Memory B cell (primary cell): ENCODE measurements at regions not wholly inside any gene's neighbourhood (a gene's known extent, or its start where the extent isn't known, plus 50 kb on each side); places are given as distances from the start of the nearest gene placed in this dataset.

Source experiments
- ATAC-seq: fragments of 150-1000 bp; cut with Tn5 transposase; 2 replicates; pipeline ENCODE4 v1.10.0; 2021; ENCODE audit warnings: low read depth, mild to moderate bottlenecking, moderate library complexity
- DNase-seq, 2 donors: peaks; one replicate each; pipeline ENCODE4 v3.0.0; 2022; ENCODE audit warnings: low spot score in 2 of 2
- H3K27ac Mint-ChIP-seq: one replicate; pipeline ENCODE4 v1.8.0; 2022; ENCODE audit warnings: mild to moderate bottlenecking, moderate library complexity, mixed read lengths
- H3K27me3 Mint-ChIP-seq: one replicate; pipeline ENCODE4 v1.8.0; 2022; ENCODE audit warnings: mixed read lengths
- H3K36me3 Mint-ChIP-seq: one replicate; pipeline ENCODE4 v1.8.0; 2022; ENCODE audit warnings: mild to moderate bottlenecking, mixed read lengths
- H3K4me1 Mint-ChIP-seq: one replicate; pipeline ENCODE4 v1.8.0; 2022; ENCODE audit warnings: mixed read lengths
- H3K4me3 Mint-ChIP-seq: one replicate; pipeline ENCODE4 v1.8.0; 2022; ENCODE audit warnings: mild to moderate bottlenecking, moderate library complexity, mixed read lengths
- H3K9me3 Mint-ChIP-seq: one replicate; pipeline ENCODE4 v1.8.0; 2022; ENCODE audit warnings: mixed read lengths

DNA sequence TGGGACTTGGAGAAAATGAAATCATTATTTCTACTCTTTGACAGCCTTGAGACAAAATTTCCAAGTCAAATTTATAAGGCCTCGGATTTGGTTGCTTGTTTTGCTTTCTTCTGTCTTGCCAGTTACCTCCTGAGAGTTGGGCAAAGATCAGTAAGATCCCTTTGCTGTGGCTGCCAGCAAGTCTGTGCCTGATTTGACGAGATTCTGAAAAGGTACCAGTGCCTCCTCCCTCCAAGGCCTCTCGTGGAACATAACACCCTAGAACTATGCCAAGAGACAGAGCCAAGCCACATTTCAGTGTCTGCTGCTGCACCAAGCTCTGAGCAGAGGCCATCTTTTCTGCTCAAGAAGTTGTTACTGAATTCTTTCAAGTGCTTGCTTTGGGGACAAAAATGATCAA, 61.0 kb downstream of the GTPBP8 start:
- no peak overlapping the region for H3K4me3 Mint-ChIP-seq
- no peak overlapping the region for H3K27ac Mint-ChIP-seq
- no peaks in the 10 kb centered on the region for H3K27me3 Mint-ChIP-seq
- no peaks in the 10 kb centered on the region for H3K9me3 Mint-ChIP-seq
- no peak for DNase-seq
- H3K36me3 Mint-ChIP-seq = peaks cover 2% of the 10 kb centered on the region
- peaks cover 4% of the 10 kb centered on the region for H3K4me1 Mint-ChIP-seq
- no peak for ATAC-seq

DNA sequence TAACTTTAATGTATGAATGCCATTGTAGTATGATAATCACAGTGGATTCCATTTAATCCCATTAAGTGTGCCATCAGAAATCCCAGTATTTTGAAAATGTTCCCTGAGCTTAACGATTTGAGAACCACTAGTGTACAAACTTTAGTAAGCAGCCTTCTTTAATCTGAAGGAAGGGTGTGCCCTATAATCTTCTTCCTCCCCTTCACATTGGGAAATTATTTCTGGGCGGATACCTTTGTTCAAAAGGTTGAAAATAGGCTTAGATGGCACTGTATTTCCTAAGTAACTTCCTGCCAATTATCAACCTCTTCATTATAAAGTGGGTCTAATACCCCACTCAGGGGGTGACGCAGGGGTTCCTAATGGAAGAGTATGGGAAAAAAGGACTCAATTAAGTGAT, 62.4 kb downstream of the GTPBP8 start:
- ATAC-seq (no peak), DNase-seq (no peak)
- Mint-ChIP-seq H3K36me3 (no peaks in the 10 kb centered on the region), H3K27me3 (no peaks in the 10 kb centered on the region), H3K4me1 (peaks cover 9% of the 10 kb centered on the region), H3K4me3 (no peak overlapping the region), H3K27ac (no peak overlapping the region), H3K9me3 (no peaks in the 10 kb centered on the region)

DNA sequence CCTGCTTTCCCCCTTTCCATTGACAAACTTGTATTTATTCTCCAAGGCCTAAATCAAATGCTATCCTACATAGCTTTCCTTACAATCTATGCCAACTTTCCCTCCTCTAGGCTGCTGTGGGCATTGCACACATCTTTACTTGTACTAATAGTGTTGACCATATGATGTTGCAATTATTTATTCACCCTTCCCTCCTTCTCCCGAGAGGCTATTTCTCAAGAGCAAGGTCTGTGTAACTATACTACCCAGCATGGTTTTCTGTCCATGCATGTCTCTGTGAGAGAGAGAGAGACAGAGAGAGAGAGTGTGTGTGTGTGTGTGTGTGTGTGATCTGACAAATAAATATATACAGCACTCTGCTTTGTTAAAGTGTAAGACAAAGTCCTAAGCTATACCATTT, 63.8 kb downstream of the GTPBP8 start:
- Mint-ChIP-seq H3K36me3 (no peaks in the 10 kb centered on the region), H3K4me1 (peaks cover 9% of the 10 kb centered on the region), H3K27me3 (no peaks in the 10 kb centered on the region), H3K27ac (no peak overlapping the region), H3K4me3 (no peak overlapping the region), H3K9me3 (no peaks in the 10 kb centered on the region)
- ATAC-seq (no peak), DNase-seq (no peak)

DNA sequence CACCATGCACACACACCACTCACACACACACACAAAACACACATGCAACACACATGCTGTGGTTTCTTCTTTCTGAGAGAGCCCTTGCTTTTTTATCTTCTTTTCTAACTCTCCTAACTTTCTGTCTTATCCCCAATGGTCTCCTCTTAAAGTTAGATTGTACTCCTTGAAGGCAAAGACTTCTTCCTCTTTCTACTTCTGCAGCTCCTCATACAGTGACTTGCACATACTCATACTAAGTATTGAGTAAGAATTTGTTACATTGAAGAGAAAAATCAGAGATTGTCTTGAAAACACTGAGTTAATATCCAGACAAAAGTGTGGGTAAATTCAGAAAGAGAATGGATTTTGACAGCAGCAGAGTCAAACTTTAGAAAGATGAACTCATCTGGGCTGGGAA, 64.4 kb downstream of the GTPBP8 start:
- ATAC-seq (no peak), DNase-seq (no peak)
- Mint-ChIP-seq H3K36me3 (no peaks in the 10 kb centered on the region), H3K9me3 (no peaks in the 10 kb centered on the region), H3K27me3 (no peaks in the 10 kb centered on the region), H3K4me3 (no peak overlapping the region), H3K27ac (no peak overlapping the region), H3K4me1 (peaks cover 9% of the 10 kb centered on the region)

DNA sequence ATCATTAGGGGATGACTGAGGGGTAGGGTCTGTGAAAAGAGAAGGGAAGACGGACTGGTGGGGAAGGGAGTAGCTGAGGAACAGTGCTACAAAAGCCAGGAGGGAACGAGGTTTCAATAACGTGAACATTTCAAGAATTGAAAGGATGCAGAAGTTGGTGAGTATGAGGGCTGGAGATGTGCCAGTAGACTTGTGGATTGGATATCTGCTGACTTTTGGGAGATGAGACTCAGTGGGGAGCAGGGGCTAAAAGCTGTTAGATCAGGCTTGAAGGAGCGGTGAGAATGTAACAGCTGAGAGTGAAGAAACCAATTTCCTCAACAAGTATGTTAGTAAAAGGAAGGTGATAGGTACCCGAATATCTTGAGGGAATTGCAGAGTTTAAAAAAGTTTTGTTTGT, 65.2 kb downstream of the GTPBP8 start:
- H3K4me3 Mint-ChIP-seq = no peak overlapping the region
- H3K27ac Mint-ChIP-seq = no peak overlapping the region
- no peaks in the 10 kb centered on the region for H3K27me3 Mint-ChIP-seq
- ATAC-seq (no peak), DNase-seq (no peak)
- H3K36me3 Mint-ChIP-seq = no peaks in the 10 kb centered on the region
- no peaks in the 10 kb centered on the region for H3K9me3 Mint-ChIP-seq
- H3K4me1 Mint-ChIP-seq = peaks cover 9% of the 10 kb centered on the region

DNA sequence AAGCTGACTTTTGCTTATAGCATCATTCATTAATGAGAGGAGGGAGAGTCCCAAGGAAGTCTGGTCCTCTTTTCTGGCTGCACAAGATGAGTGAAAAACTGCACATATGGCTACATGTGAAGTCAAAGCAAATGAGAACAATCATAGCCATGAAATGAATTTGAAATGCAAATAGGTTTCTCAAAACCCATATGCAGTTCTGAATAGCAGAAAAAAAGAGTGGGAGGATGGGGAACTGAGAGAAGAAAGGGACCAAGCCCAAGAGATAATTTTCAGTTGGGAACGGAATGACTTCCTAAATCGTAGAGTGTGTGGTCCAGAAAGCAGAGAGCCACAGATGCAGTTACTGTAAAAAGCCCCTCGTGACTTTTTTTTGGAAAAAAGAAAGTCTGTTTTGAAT, 66.3 kb downstream of the GTPBP8 start:
- no peak for DNase-seq
- H3K4me1 Mint-ChIP-seq = peaks cover 6% of the 10 kb centered on the region
- H3K27ac Mint-ChIP-seq = no peak overlapping the region
- no peaks in the 10 kb centered on the region for H3K27me3 Mint-ChIP-seq
- H3K4me3 Mint-ChIP-seq = no peak overlapping the region
- ATAC-seq = no peak
- H3K36me3 Mint-ChIP-seq = peaks cover 7% of the 10 kb centered on the region
- no peaks in the 10 kb centered on the region for H3K9me3 Mint-ChIP-seq

DNA sequence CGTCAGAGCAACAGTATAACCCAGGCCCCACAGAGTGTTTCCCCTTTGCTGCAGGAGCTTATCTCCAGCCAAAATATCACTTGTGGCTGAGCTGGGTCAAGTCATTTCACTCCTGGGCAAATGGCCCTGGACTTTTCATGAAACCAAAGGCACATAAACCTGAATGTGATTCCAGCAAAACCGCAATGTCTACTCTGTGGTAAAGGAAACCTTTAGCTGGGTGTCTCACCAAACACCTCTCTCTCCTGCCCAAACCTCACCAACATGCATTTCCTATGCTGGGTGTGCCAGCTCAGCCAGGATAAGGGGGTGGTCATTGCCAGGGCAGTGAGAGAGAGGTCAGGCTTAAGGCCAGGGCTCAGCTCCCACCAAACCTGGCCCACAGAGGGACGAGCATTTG, 67.4 kb downstream of the GTPBP8 start:
- no peaks in the 10 kb centered on the region for H3K9me3 Mint-ChIP-seq
- H3K27ac Mint-ChIP-seq = no peak overlapping the region
- peaks cover 6% of the 10 kb centered on the region for H3K4me1 Mint-ChIP-seq
- DNase-seq (no peak), ATAC-seq (no peak)
- no peak overlapping the region for H3K4me3 Mint-ChIP-seq
- peaks cover 16% of the 10 kb centered on the region for H3K36me3 Mint-ChIP-seq
- H3K27me3 Mint-ChIP-seq = no peaks in the 10 kb centered on the region

DNA sequence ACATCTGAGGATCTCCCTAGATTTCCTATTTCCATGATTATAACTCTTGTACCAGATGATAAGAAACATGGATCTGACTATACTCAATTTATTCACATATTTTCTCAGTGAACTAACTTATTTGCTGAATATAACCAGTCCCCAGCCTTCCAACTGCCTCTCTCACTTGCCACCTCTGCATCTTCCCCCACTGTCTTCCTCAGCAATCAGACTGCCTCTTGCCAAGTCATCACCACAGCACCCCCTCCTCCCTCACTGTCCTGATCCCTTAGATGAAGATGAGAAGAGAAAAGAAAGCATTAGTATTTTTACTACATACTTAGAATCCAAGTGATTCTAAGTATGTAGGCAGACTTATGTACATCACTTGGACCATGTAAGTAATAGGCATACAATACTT, 71.9 kb downstream of the GTPBP8 start:
- Mint-ChIP-seq H3K9me3 (peaks cover 1% of the 10 kb centered on the region), H3K27ac (no peak overlapping the region), H3K4me1 (no peaks in the 10 kb centered on the region), H3K27me3 (no peaks in the 10 kb centered on the region), H3K36me3 (peaks cover 46% of the 10 kb centered on the region), H3K4me3 (no peak overlapping the region)
- DNase-seq = no peak
- ATAC-seq = no peak

DNA sequence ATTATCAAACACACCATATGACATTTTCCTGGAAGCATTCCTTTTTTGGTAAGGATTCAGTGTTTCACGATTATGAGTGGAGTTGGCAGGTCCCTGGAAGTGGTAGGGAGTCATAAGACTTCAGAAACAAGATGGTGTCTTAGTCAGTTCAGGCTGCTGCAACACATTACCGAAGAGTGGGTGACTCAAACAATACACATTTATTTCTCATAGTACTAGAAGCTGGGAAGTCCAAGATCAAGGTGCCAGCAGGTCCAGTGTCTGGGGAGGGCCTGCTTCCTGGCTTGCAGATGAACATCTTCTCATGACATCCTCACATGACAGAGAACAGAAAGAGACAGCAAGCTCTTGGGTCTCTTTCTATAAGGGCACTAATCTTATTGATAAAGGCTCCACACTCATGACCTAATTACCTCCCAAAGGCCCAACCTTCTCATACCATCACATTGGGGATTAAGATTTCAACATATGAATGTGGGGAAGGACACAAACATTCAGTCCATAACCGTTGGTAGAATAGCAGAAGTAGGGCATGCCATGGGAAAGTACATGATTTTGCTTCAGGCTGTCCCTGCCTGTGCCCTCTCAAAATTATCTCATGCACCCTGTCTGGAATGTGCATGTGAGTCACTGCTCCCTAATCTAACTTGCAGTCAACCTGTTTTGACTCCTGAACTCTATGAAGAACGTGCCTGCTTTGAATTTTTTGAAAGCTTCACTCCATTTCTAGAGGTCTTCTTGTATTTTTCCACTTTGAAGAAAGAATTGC, 72.5 kb downstream of the GTPBP8 start:
- no peaks in the 10 kb centered on the region for H3K27me3 Mint-ChIP-seq
- H3K36me3 Mint-ChIP-seq = peaks cover 48% of the 10 kb centered on the region
- no peak overlapping the region for H3K4me3 Mint-ChIP-seq
- H3K4me1 Mint-ChIP-seq = no peaks in the 10 kb centered on the region
- ATAC-seq = no peak
- DNase-seq = no peak
- no peak overlapping the region for H3K27ac Mint-ChIP-seq
- peaks cover 1% of the 10 kb centered on the region for H3K9me3 Mint-ChIP-seq

DNA sequence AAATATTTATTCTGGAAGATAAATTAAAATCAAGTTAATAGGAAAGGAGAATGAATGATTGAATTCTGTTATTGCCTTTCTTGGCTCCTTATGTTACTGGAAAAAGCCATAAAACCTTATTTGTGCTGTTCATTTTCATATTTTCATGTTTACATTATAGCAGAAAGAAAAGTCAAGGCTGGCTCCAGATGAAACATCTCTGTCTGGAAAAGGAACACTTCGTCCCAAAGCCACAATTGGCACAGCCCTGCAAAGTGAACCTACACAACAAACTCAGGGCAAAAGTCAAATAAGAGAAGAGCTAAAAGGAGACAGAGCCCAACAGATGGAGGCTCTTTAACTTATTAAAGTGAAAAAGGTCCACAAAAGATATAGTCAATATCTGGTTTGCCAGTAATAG, 73.4 kb downstream of the GTPBP8 start:
- Mint-ChIP-seq H3K9me3 (peaks cover 1% of the 10 kb centered on the region), H3K27me3 (no peaks in the 10 kb centered on the region), H3K36me3 (peaks cover 48% of the 10 kb centered on the region), H3K27ac (no peak overlapping the region), H3K4me3 (no peak overlapping the region), H3K4me1 (no peaks in the 10 kb centered on the region)
- no peak for ATAC-seq
- DNase-seq = no peak

DNA sequence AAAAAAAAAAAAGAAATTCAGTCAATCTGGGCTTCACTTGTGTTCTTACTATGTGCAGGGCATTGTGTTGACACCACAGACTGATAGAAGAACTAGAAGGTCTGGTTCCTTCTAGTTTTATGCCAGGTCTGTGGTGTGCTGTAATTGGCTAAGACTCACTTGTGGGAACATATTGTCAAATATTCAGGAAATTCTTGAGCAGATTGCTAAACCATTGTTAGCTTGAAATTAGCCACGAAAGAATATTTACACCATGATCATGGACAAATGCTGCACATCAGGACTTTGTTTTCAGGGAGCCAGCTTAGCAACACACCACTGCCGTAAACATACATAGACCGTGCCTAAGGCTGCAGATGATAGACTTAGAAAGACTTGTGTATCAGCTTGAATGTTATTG, 74.6 kb downstream of the GTPBP8 start:
- no peak overlapping the region for H3K27ac Mint-ChIP-seq
- no peak overlapping the region for H3K4me3 Mint-ChIP-seq
- DNase-seq = no peak
- no peaks in the 10 kb centered on the region for H3K27me3 Mint-ChIP-seq
- peaks cover 48% of the 10 kb centered on the region for H3K36me3 Mint-ChIP-seq
- H3K4me1 Mint-ChIP-seq = no peaks in the 10 kb centered on the region
- ATAC-seq = no peak
- H3K9me3 Mint-ChIP-seq = peaks cover 1% of the 10 kb centered on the region

DNA sequence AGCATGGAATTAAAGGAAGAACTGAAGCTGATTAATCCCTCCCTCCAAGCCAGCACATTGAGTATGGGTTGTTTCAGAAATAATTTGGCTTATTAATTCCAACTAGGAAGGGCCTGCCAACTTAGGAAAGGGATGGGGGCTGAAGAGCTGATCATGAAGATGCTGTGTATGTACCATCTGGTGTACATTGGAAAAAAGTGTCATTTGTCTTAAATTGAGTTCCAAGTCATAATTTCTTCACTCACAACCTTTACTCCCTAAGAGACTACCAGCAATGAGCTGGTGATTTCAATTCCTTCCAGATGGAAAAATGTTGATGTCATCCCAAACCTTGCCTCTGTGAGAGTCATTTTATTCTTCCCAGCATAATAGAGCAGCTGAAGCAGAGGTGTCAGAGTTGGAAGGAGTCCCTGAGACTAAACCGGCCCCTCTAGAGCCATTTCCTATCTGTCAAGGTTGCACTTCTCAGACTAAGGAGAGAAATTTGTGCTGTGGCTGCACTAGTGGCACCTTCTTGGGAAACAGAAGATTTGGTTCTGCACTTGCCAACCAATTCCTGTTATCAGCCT, 79.4 kb downstream of the GTPBP8 start:
- Mint-ChIP-seq H3K27me3 (no peaks in the 10 kb centered on the region), H3K27ac (no peak overlapping the region), H3K4me3 (no peak overlapping the region), H3K4me1 (peaks cover 2% of the 10 kb centered on the region), H3K9me3 (peaks cover 1% of the 10 kb centered on the region), H3K36me3 (peaks cover 20% of the 10 kb centered on the region)
- ATAC-seq (no peak), DNase-seq (no peak)

DNA sequence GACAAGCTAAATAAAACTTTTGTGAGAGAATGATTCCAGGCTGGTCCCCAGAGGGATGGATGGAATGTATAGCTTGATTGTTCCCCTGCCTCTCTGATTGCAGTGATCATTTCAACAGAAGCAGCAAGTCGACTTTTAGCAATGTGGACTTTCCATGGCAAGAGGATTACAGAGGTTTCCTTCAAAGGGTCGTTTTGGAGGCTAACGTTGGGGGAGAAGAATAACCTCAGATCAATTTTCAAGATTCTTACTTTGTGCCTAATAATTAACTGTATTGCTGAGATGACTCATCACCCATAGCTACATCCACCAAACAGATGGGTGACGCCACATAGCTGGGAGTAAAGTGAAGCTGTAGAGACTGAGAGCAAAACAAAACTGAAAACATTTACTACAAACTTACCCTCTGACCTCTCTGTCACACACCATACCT, 79.9 kb downstream of the GTPBP8 start:
- ATAC-seq (no peak), DNase-seq (no peak)
- H3K27me3 Mint-ChIP-seq = no peaks in the 10 kb centered on the region
- peaks cover 1% of the 10 kb centered on the region for H3K9me3 Mint-ChIP-seq
- no peak overlapping the region for H3K4me3 Mint-ChIP-seq
- peaks cover 2% of the 10 kb centered on the region for H3K4me1 Mint-ChIP-seq
- peaks cover 21% of the 10 kb centered on the region for H3K36me3 Mint-ChIP-seq
- no peak overlapping the region for H3K27ac Mint-ChIP-seq

DNA sequence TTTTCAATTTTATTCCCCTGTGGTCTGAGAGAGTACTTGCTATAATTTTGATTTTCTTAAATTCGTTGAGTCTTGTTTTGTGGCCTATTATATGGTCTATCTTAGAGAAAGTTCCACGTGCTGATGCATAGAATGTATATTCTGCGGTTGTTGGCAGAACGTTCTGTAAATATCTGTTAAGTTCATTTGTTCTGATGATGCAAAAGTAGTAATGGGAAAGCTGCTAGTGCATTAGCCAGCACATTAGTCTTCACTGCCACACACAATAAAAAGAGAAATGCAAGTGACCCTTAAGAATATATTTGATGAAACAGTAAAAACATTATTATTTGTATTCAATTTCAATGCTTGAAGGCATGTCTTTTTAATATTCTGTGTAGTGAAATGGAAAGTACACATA, 84.8 kb downstream of the GTPBP8 start:
- Mint-ChIP-seq H3K9me3 (no peaks in the 10 kb centered on the region), H3K27me3 (no peaks in the 10 kb centered on the region), H3K4me3 (no peak overlapping the region), H3K4me1 (peaks cover 7% of the 10 kb centered on the region), H3K27ac (no peak overlapping the region), H3K36me3 (peaks cover 5% of the 10 kb centered on the region)
- DNase-seq = no peak
- no peak for ATAC-seq
